ENCODE measurements at regions not wholly inside any gene's neighbourhood (a gene's known extent, or its start where the extent isn't known, plus 50 kb on each side); places are given as distances from the start of the nearest gene placed in this dataset.

GRCh38 chr14:86852530-86852929 lies 1140.5 kb downstream of the GALC start:
- Histone ChIP-seq H3K9me3 (ENCODE audit: control insufficient read depth, insufficient read depth, low read length) (no peaks in the 10 kb centered on the region), H3K27ac (ENCODE audit: insufficient read depth, low read length) (no peak overlapping the region), H2BK5ac (ENCODE audit: low read depth, low read length, poor library complexity, severe bottlenecking) (peak overlapping the region; percentile 80), H3K9me1 (ENCODE audit: insufficient read depth, low read length) (no peaks in the 10 kb centered on the region), H4K20me1 (ENCODE audit: insufficient read depth, low read length) (no peaks in the 10 kb centered on the region), H2AFZ (replicated peaks; ENCODE audit: low read length, poor library complexity) (no peak overlapping the region), H3K56ac (ENCODE audit: extremely low read depth, insufficient read depth, low read length) (no peak overlapping the region), H3K18ac (ENCODE audit: low read depth, low read length) (no peak overlapping the region), H3K4me1 (ENCODE audit: control insufficient read depth, insufficient read depth, low read length) (peaks cover 7% of the 10 kb centered on the region; the same call in 1 of the 2 replicates), H2AK5ac (ENCODE audit: low read depth, low read length) (no peak overlapping the region), H3K4me3 (ENCODE audit: insufficient read depth, low read depth, low read length) (no peak overlapping the region), H2BK20ac (ENCODE audit: low read depth, low read length) (no peak overlapping the region; the same call in 1 of the 2 replicates), H3K9ac (ENCODE audit: low read depth, low read length) (no peak overlapping the region), H4K91ac (ENCODE audit: insufficient read depth, low read depth, low read length) (no peak overlapping the region; the same call in 1 of the 2 replicates), H3K27me3 (ENCODE audit: control insufficient read depth, insufficient read depth, low read length) (no peaks in the 10 kb centered on the region), H2BK120ac (ENCODE audit: low read depth, low read length) (peak overlapping the region; percentile 85; the same call in 1 of the 2 replicates), H3K14ac (replicated peaks; ENCODE audit: low read depth, low read length) (no peak overlapping the region), H2AK9ac (replicated peaks; ENCODE audit: low read depth, low read length, poor library complexity) (no peak overlapping the region), H4K5ac (ENCODE audit: low read depth, low read length) (no peak overlapping the region), H3K36me3 (ENCODE audit: control insufficient read depth, insufficient read depth, low read length) (no peaks in the 10 kb centered on the region), H3K79me1 (ENCODE audit: low read depth in 1 of 2, low read length in 2 of 2) (no peaks in the 10 kb centered on the region), H4K8ac (ENCODE audit: low read depth in 2 of 2, low read length in 2 of 2) (0 out of 4 replicates have a peak overlapping the region, but pooled peaks of 1 of the 2 experiments have one; percentile 78), H2BK15ac (ENCODE audit: low read depth, low read length) (no peak overlapping the region), H3K4ac (ENCODE audit: low read depth, low read length) (peak overlapping the region; percentile 90; the same call in 1 of the 2 replicates), H3K4me2 (ENCODE audit: low read depth, low read length) (peak overlapping the region; percentile 54; the same call in 1 of the 2 replicates), H3K23ac (ENCODE audit: low read depth, low read length) (no peak overlapping the region)
- CTCF ChIA-PET, result interaction anchor here (0.6 kb wide), 1 partner anchor 509 kb away, joined by 3 read pairs; no protein-coding TSS in a partner anchor
- no TSS peak for BruUV-seq (replicated peaks)
- peak; percentile 95 for ATAC-seq (ENCODE audit: low read depth)
- in situ Hi-C loops (cut with MboI; ENCODE audit: low sequenced_read_pairs), result no loop called here
- peak; percentile 35; the same call in 1 of the 2 replicates for TF ChIP-seq NFE2L2 (IDR thresholded peaks at IDR 0.05; ENCODE audit: low read depth, low read length)
- peak; percentile 32 for TF ChIP-seq RCOR1 (IDR thresholded peaks at IDR 0.05; ENCODE audit: insufficient replicate concordance, low read length)
- TF ChIP-seq CHD1 (IDR thresholded peaks at IDR 0.05; ENCODE audit: low read depth, low read length), result no peak
- peak; percentile 87 for DNase-seq
- dilution Hi-C loops (cut with HindIII; ENCODE audit: low sequenced_read_pairs, unreplicated experiment), result no loop called here
- intact Hi-C loops (cut with micrococcal nuclease), result no loop called here
- POLR2A ChIA-PET (ENCODE audit: unreplicated experiment), result no interaction called here
- WGBS, 2 experiments (ENCODE audit: extremely low coverage in 2 of 2, insufficient read length in 1 of 2), result no CpG with 5 or more reads among the region's 5 CpGs

Data from IMR-90 (cell line).